HEK293T (cell line): ENCODE measurements at regions not wholly inside any gene's neighbourhood (a gene's known extent, or its start where the extent isn't known, plus 50 kb on each side); places are given as distances from the start of the nearest gene placed in this dataset.

Experiments used
- CTCF ChIA-PET: fragments of 350-600 bp; formaldehyde crosslinking; extraction: SDS; loops from one replicate; lab custom pipeline; 2021; ENCODE audit warnings: antibody characterized with exemption, inconsistent platforms; lab: Yijun Ruan, JAX
- POLR2A ChIA-PET: fragments of 350-600 bp; formaldehyde crosslinking; extraction: SDS; loops from one replicate; lab custom pipeline; 2020; ENCODE audit warnings: antibody characterized with exemption, inconsistent platforms; lab: Yijun Ruan, JAX
- DNase-seq: peaks from one replicate; pipeline ENCODE4 v3.0.0; 2012; ENCODE audit warnings: mixed read lengths; ENCODE audit errors: extremely low spot score
- ARNT ChIP-seq: fragments of 450-650 bp; IDR thresholded peaks from 2 replicates; pipeline ENCODE4 v1.6.1; 2017; ENCODE audit warnings: mild to moderate bottlenecking
- BHLHE40 ChIP-seq: fragments of 450-650 bp; IDR thresholded peaks from 2 replicates; pipeline ENCODE4 v1.6.1; 2016; ENCODE audit warnings: mild to moderate bottlenecking, moderate library complexity, borderline replicate concordance
- CTBP1 ChIP-seq: fragments of 450-650 bp; IDR thresholded peaks from 2 replicates; pipeline ENCODE4 v1.6.1; 2016; ENCODE audit warnings: borderline replicate concordance
- ELF4 ChIP-seq: fragments of 450-650 bp; IDR thresholded peaks from 2 replicates; pipeline ENCODE4 v1.6.1; 2017; ENCODE audit warnings: antibody characterized with exemption
- FOXA1 ChIP-seq: fragments of 450-650 bp; IDR thresholded peaks from 2 replicates; pipeline ENCODE4 v1.6.1; 2016; ENCODE audit warnings: mild to moderate bottlenecking
- FOXK2 ChIP-seq: fragments of 450-650 bp; IDR thresholded peaks from 2 replicates; pipeline ENCODE4 v1.6.1; 2016; ENCODE audit warnings: mild to moderate bottlenecking
- FOXM1 ChIP-seq: fragments of 450-650 bp; IDR thresholded peaks from 2 replicates; pipeline ENCODE4 v1.6.1; 2017; ENCODE audit warnings: mild to moderate bottlenecking, borderline replicate concordance
- HDGF ChIP-seq: fragments of 450-650 bp; IDR thresholded peaks from 2 replicates; pipeline ENCODE4 v1.6.1; 2017; ENCODE audit warnings: antibody characterized with exemption, borderline replicate concordance
- L3MBTL2 ChIP-seq: fragments of 450-650 bp; conservative IDR thresholded peaks from 2 replicates; pipeline ENCODE4 v1.6.1; 2016; ENCODE audit warnings: mild to moderate bottlenecking
- LEF1 ChIP-seq: fragments of 450-650 bp; IDR thresholded peaks from 2 replicates; pipeline ENCODE4 v1.6.1; 2017; ENCODE audit warnings: mild to moderate bottlenecking, borderline replicate concordance
- NFRKB ChIP-seq: fragments of 450-650 bp; IDR thresholded peaks from 2 replicates; pipeline ENCODE4 v1.6.1; 2016; ENCODE audit warnings: mild to moderate bottlenecking, moderate library complexity
- SP1 ChIP-seq: fragments of 450-650 bp; IDR thresholded peaks from 2 replicates; pipeline ENCODE4 v1.6.1; 2017
- SUZ12 ChIP-seq: fragments of 450-650 bp; IDR thresholded peaks from 2 replicates; pipeline ENCODE4 v1.6.1; 2016; ENCODE audit warnings: mild to moderate bottlenecking
- TARDBP ChIP-seq: fragments of 450-650 bp; IDR thresholded peaks from 2 replicates; pipeline ENCODE4 v1.6.1; 2016
- ZNF384 ChIP-seq: fragments of 450-650 bp; IDR thresholded peaks from 2 replicates; pipeline ENCODE4 v1.6.1; 2016
- TF ChIP-seq, protein P1 (sequence below): fragments of 450-650 bp; IDR thresholded peaks from 2 replicates; pipeline ENCODE4 v1.6.1; 2016

GRCh38 chr2:129061769-129062121, 743.1 kb upstream of the HS6ST1 start:
- POLR2A ChIA-PET: no interaction called here
- DNase-seq: no peak
- TF ChIP-seq ARNT: no peak
- CTCF ChIA-PET: no interaction called here

- TF ChIP-seq, protein P1, sequence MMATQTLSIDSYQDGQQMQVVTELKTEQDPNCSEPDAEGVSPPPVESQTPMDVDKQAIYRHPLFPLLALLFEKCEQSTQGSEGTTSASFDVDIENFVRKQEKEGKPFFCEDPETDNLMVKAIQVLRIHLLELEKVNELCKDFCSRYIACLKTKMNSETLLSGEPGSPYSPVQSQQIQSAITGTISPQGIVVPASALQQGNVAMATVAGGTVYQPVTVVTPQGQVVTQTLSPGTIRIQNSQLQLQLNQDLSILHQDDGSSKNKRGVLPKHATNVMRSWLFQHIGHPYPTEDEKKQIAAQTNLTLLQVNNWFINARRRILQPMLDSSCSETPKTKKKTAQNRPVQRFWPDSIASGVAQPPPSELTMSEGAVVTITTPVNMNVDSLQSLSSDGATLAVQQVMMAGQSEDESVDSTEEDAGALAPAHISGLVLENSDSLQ: no peak
- TF ChIP-seq SUZ12 (no peak), L3MBTL2 (no peak), ZNF384 (no peak), TARDBP (no peak), LEF1 (no peak), NFRKB (no peak), ELF4 (no peak), HDGF (no peak), CTBP1 (no peak), FOXA1 (no peak)
- POLR2A ChIA-PET: no interaction called here
- DNase-seq: no peak
- CTCF ChIA-PET: no interaction called here
These were observed 743.7 kb upstream of the HS6ST1 start for GRCh38 chr2:129062146-129062912.

- ChIA-PET POLR2A (no interaction called here), CTCF (no interaction called here)
- no peak for DNase-seq
- TF ChIP-seq BHLHE40: no peak
- TF ChIP-seq SUZ12: no peak
- no peak for TF ChIP-seq CTBP1
- no peak for TF ChIP-seq TARDBP
- no peak for TF ChIP-seq LEF1
- TF ChIP-seq FOXA1: no peak
- no peak for TF ChIP-seq L3MBTL2
- TF ChIP-seq, protein P1: no peak
- no peak for TF ChIP-seq SP1
- no peak for TF ChIP-seq FOXM1
- TF ChIP-seq HDGF: no peak
- TF ChIP-seq ZNF384: no peak
- TF ChIP-seq ARNT: no peak
These were observed 748.4 kb upstream of the HS6ST1 start for GRCh38 chr2:129067070-129067469.

DNA sequence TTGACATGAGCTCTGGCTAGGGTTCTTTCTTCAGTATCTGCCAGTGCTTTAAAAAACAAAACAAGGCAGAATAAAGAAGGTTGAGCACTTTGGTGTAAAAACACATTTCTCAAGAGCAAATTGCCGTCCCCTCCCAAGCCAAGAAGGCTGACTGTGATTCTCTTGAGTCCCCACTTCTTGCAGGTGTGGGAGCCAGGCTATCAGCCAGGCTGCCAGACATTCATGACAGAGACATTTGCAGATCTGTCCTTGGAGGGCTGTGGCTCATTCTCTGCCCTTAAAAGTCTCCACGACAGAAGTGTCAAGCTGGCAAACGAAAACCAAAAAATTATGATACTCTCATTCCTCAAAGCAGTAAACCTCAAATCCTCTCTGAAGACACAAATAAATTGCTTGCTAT, 749.3 kb upstream of the HS6ST1 start:
- CTCF ChIA-PET: no interaction called here
- TF ChIP-seq ELF4 (no peak), FOXA1 (no peak), TARDBP (no peak), ZNF384 (no peak), BHLHE40 (no peak), FOXM1 (no peak), CTBP1 (no peak), NFRKB (no peak), HDGF (no peak), SP1 (no peak), SUZ12 (no peak), FOXK2 (no peak)
- TF ChIP-seq, protein P1: no peak
- POLR2A ChIA-PET: no interaction called here
- DNase-seq: no peak

GRCh38 chr2:129068543-129068942, 749.9 kb upstream of the HS6ST1 start:
- DNase-seq: no peak
- ChIA-PET CTCF (no interaction called here), POLR2A (no interaction called here)
- TF ChIP-seq LEF1 (no peak), NFRKB (no peak), ZNF384 (no peak), FOXA1 (no peak), ELF4 (no peak), FOXK2 (no peak), TARDBP (no peak), SUZ12 (no peak), HDGF (no peak), FOXM1 (no peak), L3MBTL2 (no peak)
- TF ChIP-seq, protein P1: no peak

- DNase-seq: no peak
- ChIA-PET POLR2A (no interaction called here), CTCF (no interaction called here)
- TF ChIP-seq FOXK2 (no peak), LEF1 (no peak), FOXA1 (no peak), TARDBP (no peak), SUZ12 (no peak), HDGF (no peak), CTBP1 (no peak), L3MBTL2 (no peak), ARNT (no peak), ZNF384 (no peak), FOXM1 (no peak), SP1 (no peak), BHLHE40 (no peak), ELF4 (no peak)
- TF ChIP-seq, protein P1: no peak
These were observed 751.4 kb upstream of the HS6ST1 start for GRCh38 chr2:129069875-129070594.
